ENCODE measurements at regions not wholly inside any gene's neighbourhood (a gene's known extent, or its start where the extent isn't known, plus 50 kb on each side); places are given as distances from the start of the nearest gene placed in this dataset.
"Not testable (repeated sequence)": the region's sequence is repeated elsewhere in the genome, so short reads cannot be mapped to it uniquely, and the experiment has no call there.

GRCh38 chr15:38745126-38745525 lies 180.5 kb upstream of the RASGRP1 start:
- DNase-seq (ENCODE audit: low spot score), result peak; percentile 50

- DNase-seq (ENCODE audit: low spot score), result no peak
Measured at GRCh38 chr15:38745626-38746025, 181.0 kb upstream of the RASGRP1 start.

GRCh38 chr15:38746211-38746610 lies 181.6 kb upstream of the RASGRP1 start:
- peak; percentile 37 for DNase-seq (ENCODE audit: low spot score)

GRCh38 chr15:38748710-38749109 lies 184.1 kb upstream of the RASGRP1 start:
- DNase-seq (ENCODE audit: low spot score), result no peak

- no peak for DNase-seq (ENCODE audit: low spot score)
Measured at GRCh38 chr15:38750786-38751185, 186.2 kb upstream of the RASGRP1 start.

- DNase-seq (ENCODE audit: low spot score), result no peak
Measured at GRCh38 chr15:38755718-38756117, 191.1 kb upstream of the RASGRP1 start.

GRCh38 chr15:38756441-38756840 lies 191.8 kb upstream of the RASGRP1 start:
- no peak for DNase-seq (ENCODE audit: low spot score)

- peak; percentile 43 for DNase-seq (ENCODE audit: low spot score)
Measured at GRCh38 chr15:38758043-38758442, 193.4 kb upstream of the RASGRP1 start.

GRCh38 chr15:38761681-38762080 lies 197.1 kb upstream of the RASGRP1 start:
- no peak for DNase-seq (ENCODE audit: low spot score)

- peak; percentile 71 for DNase-seq (ENCODE audit: low spot score)
Measured at GRCh38 chr15:38768970-38769369, 204.4 kb upstream of the RASGRP1 start.

- DNase-seq (ENCODE audit: low spot score), result no peak
Measured at GRCh38 chr15:38769492-38769891, 204.9 kb upstream of the RASGRP1 start.

- not testable (repeated sequence) for DNase-seq (ENCODE audit: low spot score)
Measured at GRCh38 chr15:38774076-38774475, 209.5 kb upstream of the RASGRP1 start.

GRCh38 chr15:38781196-38781595 lies 216.6 kb upstream of the RASGRP1 start:
- peak; percentile 38 for DNase-seq (ENCODE audit: low spot score)

- DNase-seq (ENCODE audit: low spot score), result no peak
Measured at GRCh38 chr15:38782156-38782555, 217.5 kb upstream of the RASGRP1 start.

GRCh38 chr15:38788918-38789317 lies 224.3 kb upstream of the RASGRP1 start:
- DNase-seq (ENCODE audit: low spot score), result no peak

GRCh38 chr15:38789566-38789965 lies 225.0 kb upstream of the RASGRP1 start:
- no peak for DNase-seq (ENCODE audit: low spot score)

- DNase-seq (ENCODE audit: low spot score), result no peak
Measured at GRCh38 chr15:38793206-38793810, 228.7 kb upstream of the RASGRP1 start.

- DNase-seq (ENCODE audit: low spot score), result peak; percentile 63
Measured at GRCh38 chr15:38795471-38796245, 231.0 kb upstream of the RASGRP1 start.

- no peak for DNase-seq (ENCODE audit: low spot score)
Measured at GRCh38 chr15:38796589-38796988, 232.0 kb upstream of the RASGRP1 start.

- DNase-seq (ENCODE audit: low spot score), result not testable (repeated sequence)
Measured at GRCh38 chr15:38797506-38797905, 232.9 kb upstream of the RASGRP1 start.

- not testable (repeated sequence) for DNase-seq (ENCODE audit: low spot score)
Measured at GRCh38 chr15:38799202-38799601, 234.6 kb upstream of the RASGRP1 start.

- DNase-seq (ENCODE audit: low spot score), result no peak
Measured at GRCh38 chr15:38809621-38810020, 245.0 kb upstream of the RASGRP1 start.

- no peak for DNase-seq (ENCODE audit: low spot score)
Measured at GRCh38 chr15:38810686-38811085, 246.1 kb upstream of the RASGRP1 start.

- not testable (repeated sequence) for DNase-seq (ENCODE audit: low spot score)
Measured at GRCh38 chr15:38814254-38814653, 249.6 kb upstream of the RASGRP1 start.

Measured in AG20443 (cell line).